Small intestine (tissue), 7 donors: ENCODE measurements at regions not wholly inside any gene's neighbourhood (a gene's known extent, or its start where the extent isn't known, plus 50 kb on each side); places are given as distances from the start of the nearest gene placed in this dataset.

Experiments
- DNase-seq, 2 donors: peaks; one replicate each; pipeline versions ENCODE4 v3.0.0 to v3.0.0-alpha.2; 2013
- FAIRE-seq: peaks from 2 replicates; lab custom pipeline; 2012; peaks lifted over from hg19 to GRCh38; lab: Jason Lieb, UNC
- H3K27ac ChIP-seq, 3 donors: one replicate each; pipeline ENCODE4 v1.5.1; 2013; ENCODE audit warnings: low read length in 2 of 3, mild to moderate bottlenecking in 2 of 3, control low read depth in 1 of 3, inconsistent platforms in 1 of 3, low read depth in 1 of 3, moderate library complexity in 1 of 3
- H3K27me3 ChIP-seq, 3 donors: one replicate each; pipeline ENCODE4 v1.6.1; 2013; ENCODE audit warnings: low read length in 3 of 3, inconsistent platforms in 1 of 3; ENCODE audit not compliant: control insufficient read depth in 3 of 3, insufficient read depth in 3 of 3
- H3K36me3 ChIP-seq, 3 donors: one replicate each; pipeline ENCODE4 v1.6.1; 2013; ENCODE audit warnings: low read length in 3 of 3, inconsistent platforms in 1 of 3, low read depth in 1 of 3, mild to moderate bottlenecking in 1 of 3, moderate library complexity in 1 of 3; ENCODE audit not compliant: control insufficient read depth in 3 of 3, insufficient read depth in 2 of 3
- H3K4me1 ChIP-seq, 3 donors: one replicate each; pipeline ENCODE4 v1.6.1; 2013; ENCODE audit warnings: low read length in 2 of 3, inconsistent platforms in 1 of 3, low read depth in 1 of 3, mild to moderate bottlenecking in 1 of 3, moderate library complexity in 1 of 3; ENCODE audit not compliant: control insufficient read depth in 3 of 3, insufficient read depth in 2 of 3
- H3K4me3 ChIP-seq, 3 donors: one replicate each; pipeline ENCODE4 v1.5.1; 2013; ENCODE audit warnings: low read length in 3 of 3, control low read depth in 1 of 3, inconsistent platforms in 1 of 3, low read depth in 1 of 3, mild to moderate bottlenecking in 1 of 3, moderate library complexity in 1 of 3
- H3K9me3 ChIP-seq, 2 donors: one replicate each; pipeline ENCODE4 v1.6.1; 2013; ENCODE audit warnings: low read depth in 1 of 2, low read length in 1 of 2; ENCODE audit not compliant: control insufficient read depth in 2 of 2, insufficient read depth in 1 of 2
- WGBS, 3 donors: extraction: QIAGEN DNeasy Blood & Tissue Kit; methylation state at CpG; one replicate each; pipeline ENCODE4 v1.1.7; 2013; 5-methylcytosine and 5-hydroxymethylcytosine counted together
- donor health status: healthy with polysubstance abuse.
- donor health status: control.
- donor health status: control.
- donor health status: Bipolar disorder and iron deficiency.
- donor health status: healthy.

DNA sequence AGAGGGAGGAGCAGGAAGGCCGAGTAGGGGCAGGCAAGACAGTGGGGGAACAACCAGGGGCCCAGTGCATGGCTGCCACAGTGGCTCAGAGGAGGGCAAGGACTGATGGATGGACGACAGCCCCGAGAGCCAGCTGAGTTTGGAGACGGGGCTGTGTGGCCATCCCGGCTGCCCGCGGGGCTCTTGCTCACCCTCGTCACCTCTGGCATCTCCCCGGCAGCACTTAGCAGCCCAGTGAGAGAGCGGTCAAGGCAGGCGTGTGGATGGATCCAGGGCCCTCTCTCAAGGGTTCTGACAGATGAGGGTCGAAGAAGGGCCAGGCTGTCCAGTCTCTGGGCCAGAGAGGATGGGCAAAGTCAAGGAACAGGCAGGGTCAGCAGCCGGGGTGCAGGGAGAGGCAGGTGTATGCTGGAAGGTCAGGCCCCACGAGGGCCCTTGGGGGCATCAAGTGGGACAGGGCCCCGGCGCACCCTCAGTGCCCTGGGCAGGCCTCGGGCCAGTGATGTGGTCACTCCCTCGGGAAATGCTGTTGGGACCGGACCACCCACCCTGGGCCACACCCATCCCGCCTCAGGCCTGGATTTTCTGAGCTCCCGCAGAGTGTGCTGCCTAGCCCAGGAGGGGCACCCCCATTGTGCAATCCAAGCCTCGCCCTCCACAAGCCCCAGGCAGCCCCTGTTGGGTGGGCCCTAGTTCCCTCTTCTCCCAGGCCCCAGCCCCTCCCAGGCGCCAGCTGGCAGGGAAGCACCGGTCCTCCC lies 56.4 kb upstream of the TPM4 start:
- WGBS, 3 donors: 78 to 79% (median 79%) methylated on average over 23 to 24 of the region's 24 CpGs
- no peaks in the 10 kb centered on the region for H3K27me3 ChIP-seq
- no peak overlapping the region for H3K27ac ChIP-seq
- H3K9me3 ChIP-seq: no peaks in the 10 kb centered on the region
- DNase-seq (no peak), FAIRE-seq (no peak)
- no peaks in the 10 kb centered on the region for H3K4me1 ChIP-seq
- H3K36me3 ChIP-seq: no peaks in the 10 kb centered on the region
- no peak overlapping the region for H3K4me3 ChIP-seq

- 77 to 85% (median 84%) methylated on average over 8 of the region's 8 CpGs for WGBS, 3 donors
- H3K9me3 ChIP-seq: no peaks in the 10 kb centered on the region
- FAIRE-seq: no peak
Measured at GRCh38 chr19:16021796-16022195, 54.5 kb upstream of the TPM4 start.

GRCh38 chr19:16022251-16022650 lies 54.0 kb upstream of the TPM4 start:
- H3K27ac ChIP-seq: no peak overlapping the region
- H3K27me3 ChIP-seq: no peaks in the 10 kb centered on the region
- DNase-seq: no peak
- H3K4me1 ChIP-seq: no peaks in the 10 kb centered on the region
- H3K36me3 ChIP-seq: no peaks in the 10 kb centered on the region
- no peaks in the 10 kb centered on the region for H3K9me3 ChIP-seq
- no peak overlapping the region for H3K4me3 ChIP-seq
- 57 to 62% (median 59%) methylated on average over 7 to 8 of the region's 8 CpGs for WGBS, 3 donors
- no peak for FAIRE-seq

More at GRCh38 chr19:16021796-16022195, 54.5 kb upstream of the TPM4 start:
- Histone ChIP-seq H3K4me3 (no peak overlapping the region), H3K27ac (no peak overlapping the region), H3K27me3 (no peaks in the 10 kb centered on the region), H3K4me1 (no peaks in the 10 kb centered on the region), H3K36me3 (no peaks in the 10 kb centered on the region)
- no peak for DNase-seq

DNA sequence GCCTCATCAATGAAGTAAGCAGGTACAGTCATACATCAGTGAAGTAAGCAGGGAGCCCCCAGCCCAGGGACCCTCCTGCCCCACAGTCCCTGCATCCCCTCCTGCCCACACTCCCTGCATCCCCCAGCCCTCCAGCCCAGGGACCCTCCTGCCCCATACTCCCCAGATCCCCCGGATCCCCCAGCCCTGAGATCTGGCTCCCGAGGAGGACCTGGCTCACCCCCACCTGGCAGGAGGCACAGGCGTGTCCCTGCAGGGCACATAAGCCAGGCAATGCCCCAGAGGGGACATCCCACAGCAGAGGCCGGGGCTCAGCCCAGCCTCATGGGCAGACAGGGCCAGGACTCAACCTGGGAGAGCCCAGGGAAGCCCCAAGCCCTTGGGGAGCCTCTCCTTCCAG lies 53.6 kb upstream of the TPM4 start:
- Histone ChIP-seq H3K4me1 (no peaks in the 10 kb centered on the region), H3K9me3 (no peaks in the 10 kb centered on the region), H3K4me3 (no peak overlapping the region), H3K27me3 (no peaks in the 10 kb centered on the region), H3K27ac (no peak overlapping the region), H3K36me3 (no peaks in the 10 kb centered on the region)
- DNase-seq (no peak), FAIRE-seq (no peak)
- 58 to 83% (median 78%) methylated on average over 4 of the region's 4 CpGs for WGBS, 3 donors

- no peaks in the 10 kb centered on the region for H3K27me3 ChIP-seq
- FAIRE-seq: no peak
- H3K4me3 ChIP-seq: no peak overlapping the region
- H3K9me3 ChIP-seq: no peaks in the 10 kb centered on the region
- WGBS, 3 donors: 70 to 72% (median 70%) methylated on average over 14 of the region's 14 CpGs
- no peaks in the 10 kb centered on the region for H3K4me1 ChIP-seq
- no peaks in the 10 kb centered on the region for H3K36me3 ChIP-seq
- DNase-seq: no peak
- H3K27ac ChIP-seq: no peak overlapping the region
Measured at GRCh38 chr19:16023146-16023915, 53.0 kb upstream of the TPM4 start.

- Histone ChIP-seq H3K9me3 (no peaks in the 10 kb centered on the region), H3K36me3 (no peaks in the 10 kb centered on the region), H3K27ac (no peak overlapping the region), H3K27me3 (no peaks in the 10 kb centered on the region), H3K4me3 (no peak overlapping the region), H3K4me1 (no peaks in the 10 kb centered on the region)
- WGBS, 3 donors: 78 to 82% (median 79%) methylated on average over 17 to 18 of the region's 18 CpGs
- DNase-seq (no peak), FAIRE-seq (no peak)
Measured at GRCh38 chr19:16024266-16025107, 51.8 kb upstream of the TPM4 start.

DNA sequence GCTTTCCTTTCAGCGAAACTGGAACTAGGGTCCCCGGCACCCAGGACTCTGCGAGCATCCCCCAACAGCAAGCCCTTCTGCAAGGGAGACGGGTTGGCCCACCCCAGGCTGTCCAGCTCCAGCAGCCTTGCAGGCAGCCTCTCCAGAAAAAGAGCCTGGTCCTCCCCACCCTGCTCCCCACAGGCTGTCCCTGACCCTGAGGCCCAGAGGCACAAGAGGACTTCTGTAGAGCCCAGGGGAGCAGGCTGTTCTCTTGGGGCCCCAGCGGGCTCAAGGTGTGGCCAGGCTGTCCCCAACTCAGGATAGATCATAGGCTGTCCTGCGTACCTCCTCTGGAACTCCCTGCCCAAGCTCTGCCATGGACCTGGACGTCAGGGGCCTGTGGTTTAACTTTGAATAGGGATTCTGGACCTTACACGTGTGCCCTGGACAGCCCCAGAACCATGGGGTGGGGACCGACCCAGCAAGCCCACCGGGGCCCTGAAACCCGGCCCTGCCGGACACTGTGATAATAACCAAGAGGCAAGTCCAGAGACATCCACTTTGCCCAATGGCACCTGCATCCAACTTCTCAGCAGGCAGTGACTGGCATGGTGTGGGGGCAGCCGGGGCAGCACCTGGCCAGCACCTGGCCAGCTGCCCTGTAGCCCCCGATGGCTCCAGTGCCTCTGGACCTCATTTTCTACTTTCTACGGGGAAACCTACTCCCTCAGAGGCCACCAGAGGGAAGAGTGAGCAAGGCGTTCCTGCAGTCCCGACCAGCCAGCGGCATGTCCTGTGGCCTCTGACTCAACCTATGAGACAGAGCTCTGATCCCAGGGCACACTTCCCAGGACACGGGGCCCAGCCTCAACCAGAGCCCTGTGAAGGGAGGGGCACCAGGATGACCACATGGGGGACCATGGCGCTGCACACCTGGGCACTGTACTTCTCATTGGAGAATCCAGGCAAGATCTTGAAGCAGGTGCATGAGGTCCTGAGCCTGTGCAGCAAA lies 50.9 kb upstream of the TPM4 start:
- no peaks in the 10 kb centered on the region for H3K36me3 ChIP-seq
- no peak overlapping the region for H3K27ac ChIP-seq
- H3K27me3 ChIP-seq: no peaks in the 10 kb centered on the region
- no peak overlapping the region for H3K4me3 ChIP-seq
- H3K9me3 ChIP-seq: no peaks in the 10 kb centered on the region
- WGBS, 3 donors: 52 to 59% (median 54%) methylated on average over 20 of the region's 20 CpGs
- DNase-seq (peak; percentile 50 to 66), FAIRE-seq (no peak)
- no peaks in the 10 kb centered on the region for H3K4me1 ChIP-seq
